Activated CD8-positive, alpha-beta memory T cell treated with anti-CD3 and anti-CD28 coated beads, Interleukin-2, amount 50 U/mL, for 24 hours (primary cell): ENCODE measurements at regions not wholly inside any gene's neighbourhood (a gene's known extent, or its start where the extent isn't known, plus 50 kb on each side); places are given as distances from the start of the nearest gene placed in this dataset.
"Not testable (repeated sequence)": the region's sequence is repeated elsewhere in the genome, so short reads cannot be mapped to it uniquely, and the experiment has no call there.

Source experiments
- DNase-seq: peaks from one replicate; pipeline ENCODE4 v3.0.0-alpha.2; 2020; ENCODE audit errors: extremely low read depth

DNA sequence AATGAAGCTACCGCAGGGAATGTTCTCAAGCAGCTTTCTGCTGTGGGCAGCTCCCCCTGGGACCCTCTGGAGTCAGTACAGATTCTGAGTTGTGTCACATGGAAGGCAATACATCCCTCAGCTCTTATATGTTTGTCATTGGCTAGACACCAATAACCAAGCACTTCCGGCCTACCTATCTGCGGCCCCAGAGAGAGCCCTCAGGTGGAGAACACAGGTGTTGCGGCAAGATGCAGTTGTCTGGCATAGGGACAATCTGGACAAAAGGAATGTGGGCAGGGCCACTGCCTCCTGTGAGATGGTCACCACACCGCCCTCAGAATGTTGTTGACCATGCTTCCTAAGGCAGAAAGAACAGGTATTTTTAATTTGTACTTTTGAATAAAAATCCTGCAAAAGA, 118.7 kb downstream of the BRMS1L start:
- no peak for DNase-seq

- DNase-seq, result no peak
Observed at GRCh38 chr14:35940291-35940690, 114.2 kb downstream of the BRMS1L start.

GRCh38 chr14:35938770-35939169, 112.6 kb downstream of the BRMS1L start:
- no peak for DNase-seq

DNA sequence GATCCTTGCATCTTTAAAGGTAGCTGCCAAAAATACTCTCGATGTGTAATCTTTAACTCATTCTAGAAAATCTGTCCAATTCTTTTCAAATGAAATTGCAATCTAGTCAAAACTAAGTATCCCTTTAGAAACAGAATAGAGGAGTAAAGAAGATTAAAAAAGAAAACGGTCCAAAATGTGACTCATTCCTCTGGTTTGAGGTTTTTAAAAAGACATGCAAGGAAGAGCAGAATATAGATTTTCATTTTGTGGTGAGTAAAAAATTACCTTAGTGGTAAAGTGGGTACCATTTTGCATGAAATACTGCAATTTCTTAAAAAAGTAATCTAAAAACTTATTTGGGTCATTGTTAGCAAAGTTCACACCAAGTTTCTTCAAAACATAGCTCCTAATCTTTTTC, 108.4 kb downstream of the BRMS1L start:
- DNase-seq, result no peak

GRCh38 chr14:35932659-35933159, 106.6 kb downstream of the BRMS1L start:
- peak; percentile 7 for DNase-seq

- no peak for DNase-seq
Observed at GRCh38 chr14:35932136-35932535, 106.0 kb downstream of the BRMS1L start.

- no peak for DNase-seq
Observed at GRCh38 chr14:35931346-35931745, 105.2 kb downstream of the BRMS1L start.

DNA sequence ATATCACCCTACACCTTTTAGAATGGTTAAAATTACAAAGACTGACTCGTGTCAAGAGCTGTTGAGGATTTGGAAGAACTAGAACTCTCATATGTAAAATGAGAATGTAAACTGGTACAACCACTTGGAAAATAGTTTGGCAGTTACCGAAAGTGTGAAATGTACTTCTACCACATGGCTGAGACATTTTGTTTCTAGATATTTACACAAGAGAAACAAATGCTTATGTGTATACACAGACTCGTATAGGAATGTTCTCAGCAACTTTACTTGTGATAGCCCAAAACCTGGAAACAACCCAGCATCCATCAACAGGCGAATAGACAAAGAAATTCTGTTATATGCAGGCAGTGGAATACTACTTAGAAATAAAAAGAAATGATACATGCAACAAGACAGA, 103.0 kb downstream of the BRMS1L start:
- no peak for DNase-seq

DNA sequence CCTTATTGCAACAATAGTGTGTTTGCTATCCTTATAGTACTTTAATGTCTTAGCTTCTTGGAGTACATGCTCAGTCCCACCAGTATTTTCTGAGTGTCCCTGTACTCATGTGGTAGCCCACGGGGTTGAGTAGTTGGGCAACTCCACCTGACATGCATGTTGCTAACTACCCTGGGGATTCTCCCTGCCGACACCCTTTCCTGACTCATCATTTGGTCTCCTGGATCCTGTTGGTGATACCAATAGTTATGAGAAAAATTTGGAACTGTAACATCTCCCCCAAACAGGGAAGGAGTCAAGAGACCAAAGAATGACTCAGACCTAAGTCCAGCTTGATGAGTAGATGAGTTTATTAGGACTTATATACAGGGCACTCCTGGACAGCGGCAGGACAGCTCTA, 101.6 kb downstream of the BRMS1L start:
- DNase-seq, result no peak

- no peak for DNase-seq
Observed at GRCh38 chr14:35925319-35925718, 99.2 kb downstream of the BRMS1L start.

DNA sequence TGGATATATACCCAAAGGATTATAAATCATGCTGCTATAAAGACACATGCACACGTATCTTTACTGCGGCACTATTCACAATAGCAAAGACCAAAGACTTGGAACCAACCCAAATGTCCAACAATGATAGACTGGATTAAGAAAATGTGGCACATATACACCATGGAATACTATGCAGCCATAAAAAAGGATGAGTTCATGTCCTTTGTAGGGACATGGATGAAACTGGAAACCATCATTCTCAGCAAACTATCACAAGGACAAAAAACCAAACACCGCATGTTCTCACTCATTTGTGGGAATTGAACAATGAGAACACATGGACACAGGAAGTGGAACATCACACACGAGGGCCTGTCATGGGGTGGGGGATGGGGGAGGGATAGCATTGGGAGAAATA, 96.5 kb downstream of the BRMS1L start:
- not testable (repeated sequence) for DNase-seq

DNA sequence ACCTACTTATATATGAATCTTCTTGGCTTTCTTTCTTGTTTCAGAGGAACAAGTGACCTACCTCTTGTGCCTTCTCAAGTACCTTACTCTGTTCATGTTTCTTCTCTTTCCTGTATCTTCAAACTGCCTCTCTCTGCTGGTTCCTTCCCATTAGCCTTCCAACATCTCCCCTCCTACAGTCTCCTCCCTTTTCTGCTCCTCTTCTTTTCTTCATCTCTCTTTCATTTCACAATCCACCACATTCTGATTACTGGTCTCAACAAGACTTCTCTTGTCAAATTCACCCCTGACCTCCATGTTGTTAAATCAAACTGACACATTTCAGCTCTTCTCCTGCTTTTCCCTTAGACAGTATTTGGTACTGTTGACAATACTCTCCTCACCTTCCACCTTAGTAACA, 95.6 kb downstream of the BRMS1L start:
- no peak for DNase-seq
